Activated T-helper 2 cell treated with anti-CD3 and anti-CD28 coated beads, Interferon-gamma antibody, Interleukin-2, Interleukin-4, amounts not matched to agents 10 μg/mL and 5 μg/mL and 100 μg/mL, durations not matched to agents 14 hours and 24 hours and 36 hours (primary cell): ENCODE measurements at regions not wholly inside any gene's neighbourhood (a gene's known extent, or its start where the extent isn't known, plus 50 kb on each side); places are given as distances from the start of the nearest gene placed in this dataset.

Experiments used
- DNase-seq: peaks from one replicate; pipeline ENCODE4 v3.0.0; 2021; ENCODE audit warnings: low spot score
- H3K27ac Mint-ChIP-seq: one replicate; pipeline ENCODE4 v1.8.0; 2021; ENCODE audit warnings: mixed read lengths
- H3K27me3 Mint-ChIP-seq: one replicate; pipeline ENCODE4 v1.8.0; 2021; ENCODE audit warnings: low read depth, mixed read lengths
- H3K36me3 Mint-ChIP-seq: one replicate; pipeline ENCODE4 v1.8.0; 2021; ENCODE audit warnings: low read depth, mixed read lengths
- H3K4me1 Mint-ChIP-seq: one replicate; pipeline ENCODE4 v1.8.0; 2021; ENCODE audit warnings: low read depth, mixed read lengths
- H3K4me3 Mint-ChIP-seq: one replicate; pipeline ENCODE4 v1.8.0; 2021; ENCODE audit warnings: low read depth, mild to moderate bottlenecking, moderate library complexity, mixed read lengths
- H3K9me3 Mint-ChIP-seq: one replicate; pipeline ENCODE4 v1.8.0; 2021; ENCODE audit warnings: mixed read lengths
- intact Hi-C: fragments of 100-400 bp; cut with micrococcal nuclease; formaldehyde crosslinking; loops from one replicate; pipeline ENCODE4 v1.15.1; 2023

DNA sequence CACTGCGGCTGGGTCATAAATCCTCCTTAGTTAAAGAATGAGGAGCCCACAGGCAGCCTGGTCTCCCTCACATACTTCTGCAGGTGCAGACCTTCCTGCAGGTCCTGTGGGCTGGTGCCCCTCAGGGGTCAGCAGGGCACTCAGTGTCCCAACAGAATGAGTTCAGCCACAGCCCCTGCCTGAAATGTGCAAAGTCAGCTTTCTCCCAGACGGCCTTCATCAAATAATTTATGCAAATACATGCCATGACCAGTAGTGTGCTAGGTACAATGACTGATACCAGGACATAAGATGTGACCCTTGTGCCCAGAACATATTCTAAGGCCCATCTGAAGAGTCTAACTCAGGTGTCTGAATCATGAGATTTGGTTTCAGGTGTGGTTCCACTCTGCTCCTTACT is 703.4 kb downstream of the TBC1D22A start:
- peaks cover 7% of the 10 kb centered on the region for H3K9me3 Mint-ChIP-seq
- intact Hi-C loops = no loop called here
- no peak overlapping the region for H3K27ac Mint-ChIP-seq
- no peaks in the 10 kb centered on the region for H3K36me3 Mint-ChIP-seq
- DNase-seq = no peak
- no peaks in the 10 kb centered on the region for H3K27me3 Mint-ChIP-seq
- no peak overlapping the region for H3K4me3 Mint-ChIP-seq
- no peaks in the 10 kb centered on the region for H3K4me1 Mint-ChIP-seq

DNA sequence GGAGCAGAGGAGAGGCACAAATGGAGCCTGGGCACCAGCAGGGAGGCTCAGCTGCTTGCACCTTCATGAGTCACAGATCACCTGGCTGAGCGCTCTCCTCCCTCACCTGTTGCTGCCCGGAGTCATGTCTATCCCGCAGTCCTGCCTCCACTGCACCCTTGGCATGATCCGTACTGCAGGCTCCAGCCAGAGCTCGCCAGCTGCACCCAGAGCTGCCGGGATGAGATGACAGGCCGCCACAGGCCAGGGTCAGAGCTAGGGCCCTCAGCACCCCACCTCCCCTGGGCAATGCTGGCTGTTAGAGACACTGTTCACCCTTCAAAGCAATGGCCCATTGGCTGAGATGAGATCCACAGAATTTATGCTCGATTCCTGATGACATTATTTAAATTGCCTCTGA is 702.8 kb downstream of the TBC1D22A start:
- Mint-ChIP-seq H3K4me1 (no peaks in the 10 kb centered on the region), H3K27ac (no peak overlapping the region), H3K9me3 (peaks cover 7% of the 10 kb centered on the region), H3K4me3 (no peak overlapping the region), H3K36me3 (no peaks in the 10 kb centered on the region), H3K27me3 (no peaks in the 10 kb centered on the region)
- DNase-seq = no peak
- intact Hi-C loops = no loop called here

DNA sequence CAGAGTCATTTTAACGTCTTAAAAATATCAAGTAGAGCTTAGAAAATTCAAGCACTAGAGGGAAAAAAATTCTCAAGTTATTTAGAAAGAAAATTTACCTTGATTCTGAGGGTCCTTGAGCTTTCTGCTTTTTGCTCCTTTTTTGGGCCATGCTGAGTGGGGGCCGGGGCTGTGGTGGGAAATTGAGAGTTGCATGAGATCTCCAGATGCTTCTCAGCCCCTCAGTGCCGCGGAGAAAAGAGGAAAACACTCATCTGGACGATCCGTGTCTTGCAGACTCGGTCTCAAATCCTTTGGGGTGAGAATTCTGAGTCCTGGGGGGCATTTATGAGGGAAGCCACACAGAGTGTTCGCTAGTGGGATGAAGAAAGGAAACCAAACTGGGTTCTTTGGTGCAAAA is 700.8 kb downstream of the TBC1D22A start:
- DNase-seq = no peak
- Mint-ChIP-seq H3K36me3 (no peaks in the 10 kb centered on the region), H3K4me3 (no peak overlapping the region), H3K27ac (no peak overlapping the region), H3K27me3 (no peaks in the 10 kb centered on the region), H3K4me1 (no peaks in the 10 kb centered on the region), H3K9me3 (peaks cover 7% of the 10 kb centered on the region)
- intact Hi-C loops = no loop called here

DNA sequence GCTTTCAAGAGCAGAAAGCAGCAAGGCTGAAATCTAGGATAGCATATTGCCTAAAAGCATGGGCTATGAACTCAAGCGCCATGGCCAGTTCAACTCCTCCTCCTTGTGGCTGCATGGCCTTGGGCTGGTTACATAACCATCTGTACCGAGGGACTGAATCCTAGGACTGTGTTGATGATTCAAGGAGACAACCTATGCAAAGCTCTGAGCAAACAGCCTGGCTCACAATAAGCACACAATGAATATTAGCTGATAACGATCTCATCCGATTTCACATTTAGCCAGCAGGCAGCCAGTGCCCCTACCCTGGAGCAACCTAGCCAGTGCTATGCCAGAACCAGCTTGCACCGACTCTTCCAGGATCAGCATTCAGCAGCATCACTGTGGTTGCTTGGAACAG is 698.4 kb downstream of the TBC1D22A start:
- H3K4me3 Mint-ChIP-seq = no peak overlapping the region
- no peak overlapping the region for H3K27ac Mint-ChIP-seq
- H3K9me3 Mint-ChIP-seq = no peaks in the 10 kb centered on the region
- H3K27me3 Mint-ChIP-seq = no peaks in the 10 kb centered on the region
- intact Hi-C loops = no loop called here
- no peaks in the 10 kb centered on the region for H3K4me1 Mint-ChIP-seq
- DNase-seq = no peak
- H3K36me3 Mint-ChIP-seq = no peaks in the 10 kb centered on the region

DNA sequence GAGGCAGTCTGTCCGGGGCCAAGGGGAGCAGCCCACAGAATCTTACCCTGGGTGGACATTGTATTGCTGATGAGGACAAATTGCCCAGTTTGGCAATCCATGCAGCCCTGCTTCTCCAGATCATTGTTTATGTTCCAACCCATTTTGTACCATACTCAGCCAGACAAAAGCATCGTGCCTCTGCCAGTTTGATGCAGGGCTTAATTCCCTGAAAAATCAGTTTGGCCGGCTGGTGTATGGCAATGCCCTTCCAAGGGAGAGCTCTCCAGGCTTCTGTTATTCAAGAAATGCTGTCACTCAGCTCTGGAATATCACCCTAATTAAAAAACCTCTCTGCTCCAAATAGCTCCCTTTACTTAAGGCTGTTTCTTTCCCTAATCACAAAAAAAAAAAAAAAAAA is 697.7 kb downstream of the TBC1D22A start:
- Mint-ChIP-seq H3K9me3 (no peaks in the 10 kb centered on the region), H3K36me3 (no peaks in the 10 kb centered on the region), H3K4me1 (no peaks in the 10 kb centered on the region), H3K27ac (no peak overlapping the region), H3K4me3 (no peak overlapping the region), H3K27me3 (no peaks in the 10 kb centered on the region)
- DNase-seq = no peak
- intact Hi-C loops = no loop called here

DNA sequence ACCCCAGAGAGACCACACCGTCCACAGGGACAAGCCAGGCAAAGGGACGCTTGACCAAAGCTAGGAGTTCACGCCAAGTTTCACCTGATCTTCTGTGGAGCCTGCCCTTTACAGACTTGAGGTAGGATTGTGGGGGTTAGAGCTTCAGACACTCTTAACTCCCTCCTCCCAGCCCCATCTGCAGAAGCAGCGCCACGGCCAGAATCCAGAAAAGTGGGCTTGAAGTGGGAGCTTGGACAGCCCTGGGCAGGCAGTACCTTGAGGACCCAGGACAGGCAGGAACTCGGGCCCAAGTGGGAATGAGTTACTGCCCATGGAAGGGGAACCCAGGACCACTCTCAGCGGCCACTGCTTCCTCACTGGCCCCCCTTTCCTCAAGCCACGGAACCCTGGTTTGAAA is 695.9 kb downstream of the TBC1D22A start:
- no peak for DNase-seq
- intact Hi-C loops = no loop called here
- no peaks in the 10 kb centered on the region for H3K36me3 Mint-ChIP-seq
- H3K9me3 Mint-ChIP-seq = peaks cover 10% of the 10 kb centered on the region
- no peaks in the 10 kb centered on the region for H3K27me3 Mint-ChIP-seq
- no peaks in the 10 kb centered on the region for H3K4me1 Mint-ChIP-seq
- H3K27ac Mint-ChIP-seq = no peak overlapping the region
- H3K4me3 Mint-ChIP-seq = no peak overlapping the region

DNA sequence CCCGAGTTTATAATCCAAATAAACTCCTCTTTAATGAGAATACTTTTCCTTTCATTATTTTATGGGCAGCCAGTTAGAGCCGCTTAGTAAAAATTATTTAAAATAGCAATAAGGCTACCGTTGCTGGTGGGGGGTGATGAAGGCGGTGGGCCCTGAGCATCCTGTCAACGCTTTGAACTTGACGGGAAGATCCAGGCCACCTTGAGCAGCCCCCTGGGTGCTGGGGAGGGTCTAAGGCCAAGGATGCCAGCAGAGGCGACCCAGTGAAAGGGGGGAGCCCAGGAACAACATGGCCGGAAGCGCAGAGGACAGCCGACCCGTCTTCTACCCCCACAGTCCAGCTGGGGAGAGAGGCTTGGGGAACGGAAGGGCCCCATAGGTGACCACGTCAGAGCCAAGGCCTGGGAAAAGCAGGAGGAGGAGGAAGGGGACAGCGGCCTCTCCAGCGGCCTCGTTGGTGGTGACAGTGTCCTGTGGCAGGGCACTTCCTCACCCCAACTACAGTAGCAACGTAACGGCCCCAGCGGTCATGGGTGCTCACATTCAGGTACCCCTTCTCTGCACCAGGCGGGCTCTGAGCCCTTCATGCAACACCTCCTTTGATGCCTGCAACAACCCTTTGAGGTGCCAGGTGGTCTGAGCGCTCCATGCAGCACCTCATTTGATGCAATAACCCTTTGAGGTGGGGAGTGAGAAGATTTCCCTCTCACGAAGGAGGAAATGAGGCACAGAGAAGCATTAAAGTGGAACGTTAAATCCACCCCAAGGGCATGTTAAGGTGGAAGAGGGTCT is 695.3 kb downstream of the TBC1D22A start:
- H3K27ac Mint-ChIP-seq = no peak overlapping the region
- no peaks in the 10 kb centered on the region for H3K4me1 Mint-ChIP-seq
- H3K27me3 Mint-ChIP-seq = no peaks in the 10 kb centered on the region
- no peak overlapping the region for H3K4me3 Mint-ChIP-seq
- H3K36me3 Mint-ChIP-seq = no peaks in the 10 kb centered on the region
- intact Hi-C loops = no loop called here
- no peak for DNase-seq
- H3K9me3 Mint-ChIP-seq = peaks cover 14% of the 10 kb centered on the region

DNA sequence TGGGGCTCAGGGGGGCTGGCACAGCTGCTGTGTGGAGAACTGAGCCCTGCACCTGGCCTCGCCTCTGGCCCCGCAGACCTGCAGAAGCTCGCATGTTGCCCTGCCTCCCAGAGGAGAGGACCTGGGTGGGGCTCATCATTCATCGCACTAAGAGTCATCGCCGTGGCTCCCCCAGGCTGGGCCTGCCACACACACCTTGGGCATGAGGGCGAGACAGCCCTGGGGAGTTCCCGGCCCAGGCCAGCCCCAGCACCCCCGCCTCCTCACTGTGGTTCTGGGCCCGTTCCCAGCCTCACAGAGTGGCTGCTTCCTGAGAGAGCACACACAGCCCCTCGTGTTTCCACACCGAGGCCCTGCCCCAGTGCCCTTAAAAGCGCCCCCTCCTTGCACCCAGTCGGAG is 694.6 kb downstream of the TBC1D22A start:
- Mint-ChIP-seq H3K36me3 (no peaks in the 10 kb centered on the region), H3K27me3 (no peaks in the 10 kb centered on the region), H3K4me1 (no peaks in the 10 kb centered on the region), H3K9me3 (peaks cover 14% of the 10 kb centered on the region), H3K4me3 (no peak overlapping the region), H3K27ac (no peak overlapping the region)
- DNase-seq = no peak
- intact Hi-C loops = no loop called here

DNA sequence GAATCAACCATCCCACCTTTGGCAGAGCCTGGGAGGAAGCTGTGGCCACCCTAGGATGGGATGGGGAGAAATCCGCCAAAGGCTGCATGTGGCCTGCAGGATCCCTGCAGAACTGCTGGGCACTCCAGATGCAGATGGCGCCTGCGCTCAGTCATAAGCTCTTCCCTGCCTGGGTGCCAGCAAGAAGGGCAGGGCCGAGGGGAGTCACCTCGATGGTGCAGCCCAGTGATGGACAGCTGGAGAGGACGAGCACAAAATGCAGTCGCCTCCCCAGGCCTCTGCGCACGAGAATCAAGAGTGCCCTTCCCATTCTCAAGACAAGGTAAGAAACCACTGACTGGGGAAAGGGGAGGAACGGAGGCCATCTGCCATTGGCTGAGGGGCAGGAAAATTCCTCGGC is 693.6 kb downstream of the TBC1D22A start:
- H3K4me3 Mint-ChIP-seq = no peak overlapping the region
- DNase-seq = no peak
- H3K9me3 Mint-ChIP-seq = peaks cover 14% of the 10 kb centered on the region
- no peak overlapping the region for H3K27ac Mint-ChIP-seq
- intact Hi-C loops = no loop called here
- no peaks in the 10 kb centered on the region for H3K36me3 Mint-ChIP-seq
- H3K27me3 Mint-ChIP-seq = no peaks in the 10 kb centered on the region
- no peaks in the 10 kb centered on the region for H3K4me1 Mint-ChIP-seq

DNA sequence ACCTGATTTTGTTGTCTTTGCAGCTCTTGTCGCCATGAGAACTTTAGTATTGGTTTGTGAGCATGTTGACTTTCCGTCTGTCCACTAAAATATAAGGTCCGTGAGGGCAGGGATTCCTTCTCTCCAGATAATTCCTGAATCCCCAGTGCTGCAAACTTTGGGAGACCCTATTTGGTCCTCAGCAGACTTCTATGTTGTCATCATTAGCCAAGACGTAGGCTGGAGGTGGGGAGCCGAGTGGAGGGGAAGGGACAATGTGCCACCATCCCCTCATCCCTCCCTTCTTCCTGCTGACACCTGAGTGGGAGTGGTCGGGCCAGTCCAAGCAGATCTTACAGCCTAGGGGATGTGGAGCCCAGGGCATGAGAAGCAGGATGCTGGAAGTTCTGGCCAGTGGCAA is 690.6 kb downstream of the TBC1D22A start:
- no peaks in the 10 kb centered on the region for H3K4me1 Mint-ChIP-seq
- H3K36me3 Mint-ChIP-seq = no peaks in the 10 kb centered on the region
- no peak overlapping the region for H3K27ac Mint-ChIP-seq
- DNase-seq = no peak
- no peak overlapping the region for H3K4me3 Mint-ChIP-seq
- peaks cover 14% of the 10 kb centered on the region for H3K9me3 Mint-ChIP-seq
- intact Hi-C loops = no loop called here
- H3K27me3 Mint-ChIP-seq = no peaks in the 10 kb centered on the region

DNA sequence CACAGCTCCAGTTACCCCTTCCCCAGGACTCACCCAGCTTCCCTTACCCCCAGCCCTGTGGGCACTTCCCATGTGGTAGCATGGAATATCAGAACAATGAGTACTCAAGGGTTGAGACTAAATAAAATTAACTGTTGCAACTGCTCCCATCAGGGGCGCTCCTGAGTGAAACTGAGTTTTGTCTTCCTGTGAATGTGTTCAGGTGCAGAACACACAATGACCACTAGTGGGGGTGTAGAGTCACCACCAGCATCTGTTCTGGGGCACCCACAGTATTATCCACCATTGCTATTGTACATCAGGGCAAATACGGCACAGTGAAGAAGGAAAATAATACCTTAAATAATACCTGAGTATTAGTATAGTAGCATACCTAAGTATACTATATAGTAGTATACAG is 689.7 kb downstream of the TBC1D22A start:
- Mint-ChIP-seq H3K36me3 (no peaks in the 10 kb centered on the region), H3K4me3 (no peak overlapping the region), H3K27me3 (no peaks in the 10 kb centered on the region), H3K4me1 (no peaks in the 10 kb centered on the region), H3K9me3 (peaks cover 14% of the 10 kb centered on the region), H3K27ac (no peak overlapping the region)
- intact Hi-C loops = no loop called here
- DNase-seq = no peak

DNA sequence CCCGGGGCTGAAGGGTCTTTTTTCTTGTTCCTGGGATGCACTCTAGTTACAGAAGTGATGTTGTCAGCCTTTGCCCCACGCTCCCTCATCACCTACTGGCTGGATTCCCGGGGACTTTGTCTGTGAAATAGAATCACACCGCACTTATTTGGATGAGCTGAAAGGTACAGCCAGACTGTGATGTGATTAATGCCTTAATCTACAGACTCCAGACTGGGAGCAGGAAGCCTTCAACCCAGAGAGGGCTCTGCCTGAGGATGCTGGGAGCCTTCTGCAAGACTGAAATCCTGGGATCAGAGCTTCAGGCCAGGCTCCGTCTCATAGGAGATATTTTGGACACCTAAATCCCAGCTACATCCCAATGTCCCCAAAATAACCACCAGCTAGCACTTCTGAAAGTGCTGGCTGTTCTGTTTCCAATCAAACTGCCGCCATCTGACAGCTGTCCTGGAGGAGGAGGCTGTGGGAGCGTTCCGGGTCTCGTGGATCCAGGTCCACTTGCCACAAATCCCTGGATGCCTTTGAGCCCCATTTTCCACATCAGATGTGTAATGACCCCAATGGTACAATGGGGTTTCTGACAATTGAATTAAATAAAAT is 688.5 kb downstream of the TBC1D22A start:
- no peaks in the 10 kb centered on the region for H3K27me3 Mint-ChIP-seq

DNA sequence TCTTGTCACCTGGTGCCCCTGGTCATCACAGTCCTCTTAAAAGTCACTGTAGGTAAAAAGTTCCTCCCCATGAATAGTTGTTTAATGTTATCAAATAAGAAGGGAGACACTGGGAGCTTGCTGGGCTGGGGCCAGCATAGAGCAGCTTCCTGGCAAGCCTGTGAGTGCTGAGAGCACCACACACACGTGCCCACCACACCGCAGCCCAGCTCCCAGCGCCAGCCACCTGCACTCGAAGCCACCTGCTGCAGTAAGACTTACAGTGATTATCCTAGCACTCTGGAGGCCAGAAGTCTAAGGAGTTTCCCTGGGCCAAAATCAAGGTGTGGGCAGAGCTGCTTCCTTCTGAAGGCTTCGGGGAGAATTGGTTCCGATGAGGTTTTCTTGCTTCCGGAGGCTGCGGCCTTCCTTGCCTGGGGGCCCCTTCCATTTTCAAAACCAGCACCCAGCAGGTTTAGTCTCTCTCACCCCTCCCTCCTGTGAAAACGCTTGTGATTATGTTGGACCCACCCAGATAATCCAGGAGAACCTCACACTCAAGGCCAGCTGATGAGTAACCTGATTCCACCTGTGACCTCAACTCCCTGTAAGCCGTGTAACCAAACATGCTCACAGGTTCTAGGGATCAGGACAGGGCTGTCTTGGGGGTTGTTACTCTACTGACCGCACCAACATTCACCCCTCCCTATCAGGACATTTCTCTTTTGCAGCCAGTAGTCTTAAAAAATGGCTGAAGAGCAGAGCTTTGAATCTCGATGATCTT is 687.2 kb downstream of the TBC1D22A start:
- Mint-ChIP-seq H3K4me1 (no peaks in the 10 kb centered on the region), H3K36me3 (no peaks in the 10 kb centered on the region), H3K27ac (no peak overlapping the region), H3K9me3 (peaks cover 19% of the 10 kb centered on the region), H3K4me3 (no peak overlapping the region), H3K27me3 (no peaks in the 10 kb centered on the region)
- intact Hi-C loops = no loop called here
- no peak for DNase-seq

More for the DNA sequence above, 688.5 kb downstream of the TBC1D22A start:
- intact Hi-C loops = no loop called here
- H3K9me3 Mint-ChIP-seq = peaks cover 14% of the 10 kb centered on the region
- no peak for DNase-seq
- H3K4me1 Mint-ChIP-seq = no peaks in the 10 kb centered on the region
- H3K36me3 Mint-ChIP-seq = no peaks in the 10 kb centered on the region
- no peak overlapping the region for H3K27ac Mint-ChIP-seq
- no peak overlapping the region for H3K4me3 Mint-ChIP-seq
